H9 (cell line): ENCODE measurements at regions not wholly inside any gene's neighbourhood (a gene's known extent, or its start where the extent isn't known, plus 50 kb on each side); places are given as distances from the start of the nearest gene placed in this dataset.

Experiments used
- DNase-seq: peaks from one replicate; pipeline ENCODE4 v3.0.0-alpha.2; 2017
- H2AFZ ChIP-seq: one replicate; pipeline ENCODE4 v1.6.1; 2013; ENCODE audit warnings: mild to moderate bottlenecking, low read length, control low read depth, moderate library complexity
- H2AK5ac ChIP-seq: 2 replicates; pipeline ENCODE4 v1.6.1; 2013; ENCODE audit warnings: low read length, control low read depth, mixed read lengths; ENCODE audit not compliant: insufficient read length
- H2BK120ac ChIP-seq: one replicate; pipeline ENCODE4 v1.6.1; 2013; ENCODE audit warnings: low read depth, mild to moderate bottlenecking, low read length, control low read depth, inconsistent platforms; ENCODE audit not compliant: poor library complexity, severe bottlenecking
- H2BK12ac ChIP-seq: 2 replicates; pipeline ENCODE4 v1.6.1; 2013; ENCODE audit warnings: low read length, control low read depth, mixed read lengths, low read depth; ENCODE audit not compliant: insufficient read length
- H2BK15ac ChIP-seq: 2 replicates; pipeline ENCODE4 v1.6.1; 2013; ENCODE audit warnings: low read depth, low read length, control low read depth
- H2BK20ac ChIP-seq: one replicate; pipeline ENCODE4 v1.6.1; 2013; ENCODE audit warnings: low read depth, mild to moderate bottlenecking, low read length, control low read depth, inconsistent platforms; ENCODE audit not compliant: poor library complexity, severe bottlenecking
- H2BK5ac ChIP-seq: 2 replicates; pipeline ENCODE4 v1.6.1; 2013; ENCODE audit warnings: low read length, control low read depth, mixed read lengths; ENCODE audit not compliant: insufficient read length
- H3K14ac ChIP-seq: 2 replicates; pipeline ENCODE4 v1.6.1; 2013; ENCODE audit warnings: low read length, control low read depth; ENCODE audit not compliant: insufficient read depth
- H3K18ac ChIP-seq: 2 replicates; pipeline ENCODE4 v1.6.1; 2013; ENCODE audit warnings: low read depth, mild to moderate bottlenecking, mixed read lengths, low read length, control low read depth; ENCODE audit not compliant: insufficient read length
- H3K23ac ChIP-seq: 2 replicates; pipeline ENCODE4 v1.6.1; 2013; ENCODE audit warnings: low read length, control low read depth, mixed read lengths, low read depth; ENCODE audit not compliant: insufficient read length
- H3K23me2 ChIP-seq: 2 replicates; pipeline ENCODE4 v1.6.1; 2013; ENCODE audit warnings: low read depth, mild to moderate bottlenecking, mixed read lengths, low read length, control low read depth; ENCODE audit not compliant: insufficient read length, poor library complexity, severe bottlenecking
- H3K27ac ChIP-seq: 2 replicates; pipeline ENCODE4 v1.5.1; 2013; ENCODE audit warnings: low read length, control low read depth, mixed read lengths, low read depth; ENCODE audit not compliant: insufficient read length
- H3K27me3 ChIP-seq: 2 replicates; pipeline ENCODE4 v1.6.1; 2013; ENCODE audit warnings: low read length, control low read depth, inconsistent platforms; ENCODE audit not compliant: insufficient read depth
- H3K4ac ChIP-seq: 2 replicates; pipeline ENCODE4 v1.6.1; 2013; ENCODE audit warnings: low read depth, mild to moderate bottlenecking, control low read depth, inconsistent platforms, low read length, moderate library complexity
- H3K4me1 ChIP-seq: 2 replicates; pipeline ENCODE4 v1.6.1; 2013; ENCODE audit warnings: low read length, control low read depth, inconsistent platforms; ENCODE audit not compliant: insufficient read depth
- H3K4me2 ChIP-seq: 2 replicates; pipeline ENCODE4 v1.6.1; 2013; ENCODE audit warnings: low read length, control low read depth, mixed read lengths; ENCODE audit not compliant: insufficient read length, insufficient read depth
- H3K56ac ChIP-seq: 2 replicates; pipeline ENCODE4 v1.6.1; 2013; ENCODE audit warnings: low read depth, mild to moderate bottlenecking, mixed read lengths, low read length, control low read depth; ENCODE audit not compliant: insufficient read length
- H3K79me1 ChIP-seq: 2 replicates; pipeline ENCODE4 v1.6.1; 2013; ENCODE audit warnings: low read depth, mild to moderate bottlenecking, moderate library complexity, low read length, control low read depth, inconsistent platforms; ENCODE audit not compliant: insufficient read depth, poor library complexity, severe bottlenecking
- H3K79me2 ChIP-seq: 2 replicates; pipeline ENCODE4 v1.6.1; 2013; ENCODE audit warnings: low read length, control low read depth, inconsistent platforms; ENCODE audit not compliant: insufficient read depth
- H3K9ac ChIP-seq: 2 replicates; pipeline ENCODE4 v1.6.1; 2013; ENCODE audit warnings: low read length, control low read depth, mixed read lengths; ENCODE audit not compliant: insufficient read length; ENCODE audit errors: extremely low read depth
- H3K9me3 ChIP-seq: one replicate; pipeline ENCODE4 v1.6.1; 2013; ENCODE audit warnings: low read depth, low read length, inconsistent platforms; ENCODE audit not compliant: control insufficient read depth
- H3T11ph ChIP-seq: one replicate; pipeline ENCODE4 v1.6.1; 2013; ENCODE audit warnings: mild to moderate bottlenecking, low read length, control low read depth, inconsistent platforms
- H4K20me1 ChIP-seq: one replicate; pipeline ENCODE4 v1.6.1; 2013; ENCODE audit not compliant: control insufficient read depth, insufficient read length, insufficient read depth
- H4K5ac ChIP-seq: 2 replicates; pipeline ENCODE4 v1.6.1; 2013; ENCODE audit warnings: low read depth, mild to moderate bottlenecking, mixed read lengths, low read length, control low read depth; ENCODE audit not compliant: insufficient read length
- H4K8ac ChIP-seq: replicated peaks from 2 replicates; pipeline ENCODE4 v1.6.1; 2013; ENCODE audit warnings: low read length, control low read depth, mixed read lengths, low read depth; ENCODE audit not compliant: insufficient read length
- H4K91ac ChIP-seq: 2 replicates; pipeline ENCODE4 v1.6.1; 2013; ENCODE audit warnings: low read depth, mild to moderate bottlenecking, moderate library complexity, mixed read lengths, low read length, control low read depth; ENCODE audit not compliant: insufficient read length
- H3K27ac Mint-ChIP-seq, 3 experiments: 2 replicates in 2 of 3; 3 replicates in 1 of 3; pipeline ENCODE4 v1.8.0; 2020 to 2021; ENCODE audit warnings: mixed read lengths in 3 of 3, mild to moderate bottlenecking in 1 of 3, moderate library complexity in 1 of 3
- H3K27me3 Mint-ChIP-seq: 2 replicates; pipeline ENCODE4 v1.8.0; 2021; ENCODE audit warnings: low read depth, mild to moderate bottlenecking, moderate library complexity, mixed read lengths
- H3K36me3 Mint-ChIP-seq, 3 experiments: 2 replicates in 2 of 3; 3 replicates in 1 of 3; pipeline ENCODE4 v1.8.0; 2020 to 2021; ENCODE audit warnings: low read depth in 3 of 3, mixed read lengths in 3 of 3; ENCODE audit not compliant: insufficient read depth in 1 of 3
- H3K4me1 Mint-ChIP-seq, 2 experiments: 2 replicates each; pipeline ENCODE4 v1.8.0; 2020; ENCODE audit warnings: mixed read lengths in 2 of 2
- H3K4me3 Mint-ChIP-seq, 2 experiments: 2 replicates in 1 of 2; 3 replicates in 1 of 2; pipeline ENCODE4 v1.8.0; 2020 to 2021; ENCODE audit warnings: mild to moderate bottlenecking in 2 of 2, mixed read lengths in 2 of 2, moderate library complexity in 1 of 2
- H3K9me3 Mint-ChIP-seq, 2 experiments: 2 replicates in 1 of 2; 3 replicates in 1 of 2; pipeline ENCODE4 v1.8.0; 2020; ENCODE audit warnings: mild to moderate bottlenecking in 2 of 2, mixed read lengths in 2 of 2, moderate library complexity in 1 of 2
- WGBS: extraction: QIAGEN DNeasy Blood & Tissue Kit; methylation state at CpG from one replicate; pipeline ENCODE4 v1.1.7; 2013; ENCODE audit warnings: missing lambda C conversion rate, low lambda C conversion rate, mixed read lengths; ENCODE audit not compliant: insufficient read length; ENCODE audit errors: extremely low coverage; 5-methylcytosine and 5-hydroxymethylcytosine counted together
- TF ChIP-seq, protein P1 (sequence below): fragments of 200-600 bp; sonication (generic); conservative IDR thresholded peaks from 3 replicates; pipeline ENCODE4 v1.8.0; 2021; ENCODE audit warnings: antibody characterized with exemption, mild to moderate bottlenecking

DNA sequence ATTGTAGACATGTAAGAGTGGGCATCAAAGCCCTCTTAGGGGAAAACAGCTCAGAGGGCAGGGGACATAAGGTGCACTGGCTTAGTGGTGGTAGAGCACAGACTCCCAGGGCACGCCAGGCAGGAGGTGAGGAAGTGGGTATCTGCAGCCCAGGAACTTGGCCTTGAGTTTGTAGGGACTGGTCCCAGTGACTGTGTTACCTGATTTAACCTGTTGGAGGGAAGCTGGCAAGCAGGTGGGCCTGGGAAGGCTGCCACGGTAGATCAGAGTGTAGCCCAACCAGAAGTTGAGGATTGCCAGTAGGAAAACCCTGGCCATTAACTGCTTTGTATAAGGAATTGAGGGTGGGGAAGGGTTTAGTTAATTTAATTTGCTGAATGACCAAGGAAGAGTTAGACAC is 417.5 kb upstream of the C2CD4B start:
- Histone ChIP-seq H3K27ac (no peak overlapping the region), H3K79me2 (no peaks in the 10 kb centered on the region), H3K4me1 (peaks cover 6% of the 10 kb centered on the region), H2BK15ac (no peak overlapping the region), H2BK120ac (no peak overlapping the region), H2AK5ac (no peak overlapping the region), H3K9me3 (no peaks in the 10 kb centered on the region), H2BK12ac (no peak overlapping the region), H4K20me1 (no peaks in the 10 kb centered on the region), H3K4ac (no peak overlapping the region), H3K9ac (no peak overlapping the region), H4K91ac (no peak overlapping the region), H3K56ac (no peak overlapping the region), H3K23ac (no peak overlapping the region), H3T11ph (no peak overlapping the region), H2AFZ (no peak overlapping the region), H3K14ac (no peak overlapping the region), H4K8ac (no peak overlapping the region), H3K23me2 (no peaks in the 10 kb centered on the region), H2BK5ac (no peak overlapping the region), H4K5ac (no peak overlapping the region), H3K27me3 (no peaks in the 10 kb centered on the region), H3K4me2 (no peak overlapping the region), H3K79me1 (no peaks in the 10 kb centered on the region), H3K18ac (no peak overlapping the region), H2BK20ac (no peak overlapping the region)
- no peak for DNase-seq
- H3K27me3 Mint-ChIP-seq, result no peaks in the 10 kb centered on the region
- H3K9me3 Mint-ChIP-seq, result no peaks in the 10 kb centered on the region
- H3K36me3 Mint-ChIP-seq, result no peaks in the 10 kb centered on the region
- TF ChIP-seq, protein P1, sequence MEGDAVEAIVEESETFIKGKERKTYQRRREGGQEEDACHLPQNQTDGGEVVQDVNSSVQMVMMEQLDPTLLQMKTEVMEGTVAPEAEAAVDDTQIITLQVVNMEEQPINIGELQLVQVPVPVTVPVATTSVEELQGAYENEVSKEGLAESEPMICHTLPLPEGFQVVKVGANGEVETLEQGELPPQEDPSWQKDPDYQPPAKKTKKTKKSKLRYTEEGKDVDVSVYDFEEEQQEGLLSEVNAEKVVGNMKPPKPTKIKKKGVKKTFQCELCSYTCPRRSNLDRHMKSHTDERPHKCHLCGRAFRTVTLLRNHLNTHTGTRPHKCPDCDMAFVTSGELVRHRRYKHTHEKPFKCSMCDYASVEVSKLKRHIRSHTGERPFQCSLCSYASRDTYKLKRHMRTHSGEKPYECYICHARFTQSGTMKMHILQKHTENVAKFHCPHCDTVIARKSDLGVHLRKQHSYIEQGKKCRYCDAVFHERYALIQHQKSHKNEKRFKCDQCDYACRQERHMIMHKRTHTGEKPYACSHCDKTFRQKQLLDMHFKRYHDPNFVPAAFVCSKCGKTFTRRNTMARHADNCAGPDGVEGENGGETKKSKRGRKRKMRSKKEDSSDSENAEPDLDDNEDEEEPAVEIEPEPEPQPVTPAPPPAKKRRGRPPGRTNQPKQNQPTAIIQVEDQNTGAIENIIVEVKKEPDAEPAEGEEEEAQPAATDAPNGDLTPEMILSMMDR, result no peak; the same call in 2 of the 3 replicates
- no peak overlapping the region for H3K4me3 Mint-ChIP-seq
- no CpG with 5 or more reads among the region's 2 CpGs for WGBS
- H3K27ac Mint-ChIP-seq, result peak overlapping the region in 2 of 3 experiments; percentile 22 to 42; a peak in 3 of 7 replicates
- peaks cover 27 to 32% of the 10 kb centered on the region in 2 experiments for H3K4me1 Mint-ChIP-seq
